ENCODE measurements at regions not wholly inside any gene's neighbourhood (a gene's known extent, or its start where the extent isn't known, plus 50 kb on each side); places are given as distances from the start of the nearest gene placed in this dataset.

DNA sequence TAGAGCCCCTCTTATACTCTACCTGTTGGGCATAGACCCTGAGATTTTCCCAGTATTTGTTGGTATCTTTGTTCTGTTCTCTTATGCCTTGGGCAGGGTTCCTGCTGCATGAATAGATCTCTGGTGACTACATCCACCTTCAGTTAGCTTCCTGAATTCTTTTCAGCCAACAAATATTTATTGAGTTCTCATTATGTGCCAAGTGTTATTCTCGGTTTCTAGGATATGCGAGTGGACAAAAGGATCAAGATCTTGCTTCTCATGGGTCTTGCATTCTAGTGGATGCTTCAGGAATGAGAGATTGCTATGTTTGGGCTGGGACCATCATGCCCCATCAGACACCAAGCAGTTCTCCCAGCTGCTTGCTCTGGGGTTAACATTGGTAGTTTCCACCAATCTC is 340.0 kb downstream of the METTL15 start:
- no peak for DNase-seq

DNA sequence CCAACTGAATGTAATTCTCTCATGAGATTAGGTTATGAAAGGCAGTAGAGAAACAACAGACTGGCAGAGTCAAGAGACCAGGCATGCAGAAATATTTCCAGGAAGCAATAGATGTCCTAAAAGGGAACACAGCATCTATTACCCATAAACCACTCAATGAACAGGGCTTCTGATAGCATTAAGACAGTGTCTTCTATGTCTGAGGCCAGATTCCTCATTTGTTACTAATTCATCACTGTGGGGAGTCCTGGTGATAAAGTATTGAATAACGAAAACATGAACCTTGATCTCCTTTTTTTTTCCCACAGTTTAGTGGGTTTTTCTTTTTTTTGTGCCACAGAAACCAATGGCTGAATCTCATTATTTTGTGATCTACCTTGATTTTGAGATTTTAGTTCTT is 339.0 kb downstream of the METTL15 start:
- no peak for DNase-seq

DNA sequence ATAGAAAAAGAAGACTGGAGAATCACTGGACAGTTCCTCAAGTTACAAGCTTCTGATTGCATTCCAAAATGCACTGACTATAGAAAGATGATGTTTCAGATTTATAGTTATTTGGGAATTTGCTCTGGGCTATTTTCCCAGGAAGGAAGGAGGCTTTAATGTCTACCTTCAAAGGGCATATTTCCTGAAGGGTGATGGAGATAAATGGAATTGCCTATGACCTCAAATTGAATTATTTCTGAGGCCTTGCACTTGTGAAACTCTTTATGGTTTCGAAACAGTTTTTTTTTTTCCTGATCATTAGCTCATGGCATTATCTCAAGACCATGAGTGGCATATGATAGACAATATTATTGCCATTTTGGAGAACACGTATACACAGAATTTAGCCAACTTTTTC is 333.9 kb downstream of the METTL15 start:
- DNase-seq: no peak

DNA sequence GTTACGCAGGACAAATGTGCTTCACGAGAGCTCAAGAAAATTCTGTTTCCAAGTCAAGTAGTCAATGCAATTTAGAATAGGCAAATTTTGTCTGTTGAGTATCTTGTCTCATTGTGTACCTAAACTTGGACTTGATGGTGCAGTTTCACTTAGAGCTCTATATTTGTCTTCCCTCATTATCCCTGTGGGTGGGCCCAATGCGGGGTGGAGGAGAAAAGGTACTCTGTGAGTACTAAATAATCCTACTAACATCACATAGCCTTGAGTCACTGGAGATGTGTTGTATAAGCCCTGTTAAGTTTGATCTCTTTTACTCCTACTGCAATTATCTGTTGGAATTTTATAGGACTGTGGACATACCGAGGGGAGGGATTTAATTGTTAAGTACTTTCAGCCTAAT is 331.2 kb downstream of the METTL15 start:
- DNase-seq: no peak

DNA sequence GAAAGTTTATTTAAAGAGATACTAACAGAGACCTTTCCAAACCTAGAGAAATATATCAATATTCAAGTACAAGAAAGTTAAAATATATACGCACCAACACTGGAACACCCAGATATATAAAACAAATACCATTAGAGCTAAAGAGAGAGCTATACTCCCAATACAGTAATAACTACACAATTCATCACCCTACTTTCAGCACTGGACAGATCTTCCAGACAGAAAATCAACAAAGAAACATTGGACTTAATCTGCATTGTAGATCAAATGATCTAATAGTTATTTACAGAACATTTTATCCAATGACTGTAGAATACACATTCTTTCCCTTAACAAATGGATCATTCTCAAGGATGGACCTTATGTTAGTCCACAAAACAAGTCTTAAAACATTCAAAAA is 311.9 kb downstream of the METTL15 start:
- no peak for DNase-seq

DNA sequence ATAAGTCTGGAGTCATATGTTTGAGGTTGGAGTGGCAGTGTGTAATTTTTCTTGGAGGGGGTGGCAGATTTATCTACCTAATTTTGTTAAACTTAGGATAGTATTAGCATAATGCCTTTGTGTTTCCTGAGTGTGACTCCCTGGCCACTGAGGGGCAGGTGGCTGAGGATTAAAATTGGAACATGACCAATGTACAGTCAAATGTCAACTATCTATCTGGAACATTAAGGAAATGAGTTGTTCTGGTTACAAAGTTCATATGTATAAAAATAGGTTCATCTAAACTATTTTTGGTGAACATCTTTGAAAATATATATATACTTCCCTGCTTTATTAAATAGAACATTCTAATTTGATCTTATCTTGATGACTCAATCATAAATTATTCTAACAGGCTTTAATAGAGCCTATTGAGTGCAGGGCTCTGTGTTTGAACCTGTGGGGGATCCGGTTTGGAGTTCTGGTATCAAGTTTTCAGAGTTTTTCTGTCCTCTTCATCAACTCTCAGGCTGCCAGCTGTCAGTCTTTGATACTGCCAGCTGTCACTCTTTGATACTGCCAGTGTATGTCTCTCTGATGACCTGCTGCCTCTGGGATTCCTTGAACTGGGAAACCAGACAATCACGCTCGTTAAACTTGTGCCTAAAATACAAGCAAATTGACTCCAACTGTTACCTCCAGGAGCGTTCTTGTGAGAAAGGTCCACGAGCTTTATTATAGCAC is 309.6 kb downstream of the METTL15 start:
- DNase-seq: no peak

DNA sequence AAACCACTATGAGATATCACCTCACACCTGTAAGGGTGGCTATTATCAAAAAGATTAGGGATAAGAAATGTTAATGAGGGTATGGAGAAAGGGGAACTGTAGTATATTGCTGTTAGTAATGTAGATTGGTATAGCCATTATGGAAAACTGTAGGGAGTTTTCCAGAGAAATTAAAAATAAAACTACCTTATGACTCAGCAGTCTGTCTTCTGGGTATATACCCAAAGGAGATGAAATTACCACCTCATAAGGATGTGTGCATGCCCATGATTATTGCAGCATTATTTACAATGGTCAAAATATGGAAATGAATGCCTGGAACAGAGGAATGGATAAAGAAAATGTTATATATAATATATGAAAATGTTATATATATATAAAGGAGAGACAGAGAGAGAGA is 303.8 kb downstream of the METTL15 start:
- no peak for DNase-seq

DNA sequence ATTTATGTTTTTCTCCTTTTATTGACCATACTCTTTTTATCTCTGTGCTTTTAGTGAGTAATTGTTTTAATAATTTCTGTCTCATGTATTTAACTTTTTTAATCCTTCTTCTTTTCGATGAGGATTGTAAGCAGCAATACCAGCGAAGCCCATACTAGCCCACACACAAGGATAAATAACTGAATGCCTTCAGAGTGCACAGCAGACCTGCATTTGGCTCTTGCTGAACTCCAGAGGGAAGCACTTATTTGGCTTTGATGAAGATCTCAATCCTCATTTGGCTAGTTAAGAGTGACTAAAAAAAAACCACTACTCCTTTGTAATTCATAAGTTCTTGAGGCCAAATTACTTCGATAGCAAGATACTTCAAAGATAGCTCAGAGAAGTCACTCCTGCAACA is 293.3 kb downstream of the METTL15 start:
- DNase-seq: no peak

DNA sequence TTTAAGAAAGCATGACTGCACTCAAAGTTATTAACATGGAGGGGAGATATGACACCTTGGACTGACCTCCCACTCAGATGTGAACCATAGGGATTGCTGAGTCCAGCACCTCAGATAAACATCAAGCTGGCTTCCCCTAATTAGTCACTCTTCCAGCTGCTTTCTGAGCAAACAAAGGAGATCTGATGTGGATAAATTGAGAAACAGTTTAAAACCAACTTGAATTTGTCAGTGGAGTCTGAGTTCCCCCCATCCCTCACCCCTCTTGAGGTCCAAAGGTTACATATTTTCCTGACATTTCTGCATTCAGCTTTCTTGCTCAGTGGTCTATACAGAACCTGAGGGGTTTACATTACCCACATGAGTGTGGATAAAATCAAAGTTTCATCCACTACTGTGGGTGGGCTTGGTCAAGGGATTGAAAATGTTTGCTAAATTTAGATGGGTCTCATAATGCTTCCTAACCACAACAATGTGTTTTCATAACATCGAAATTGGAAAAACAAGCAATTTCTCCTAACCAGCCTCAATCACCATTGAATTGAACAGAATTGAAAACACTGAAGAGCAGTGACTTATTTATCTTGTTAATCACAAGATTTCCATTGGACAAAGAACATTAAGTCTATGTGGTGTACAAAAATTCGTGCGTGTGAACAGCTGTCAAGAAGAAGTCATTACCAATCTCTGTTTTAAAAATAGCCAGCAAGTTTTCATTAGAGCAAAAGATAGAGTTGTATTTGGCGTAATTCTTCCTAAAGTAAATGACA is 292.3 kb downstream of the METTL15 start:
- no peak for DNase-seq

DNA sequence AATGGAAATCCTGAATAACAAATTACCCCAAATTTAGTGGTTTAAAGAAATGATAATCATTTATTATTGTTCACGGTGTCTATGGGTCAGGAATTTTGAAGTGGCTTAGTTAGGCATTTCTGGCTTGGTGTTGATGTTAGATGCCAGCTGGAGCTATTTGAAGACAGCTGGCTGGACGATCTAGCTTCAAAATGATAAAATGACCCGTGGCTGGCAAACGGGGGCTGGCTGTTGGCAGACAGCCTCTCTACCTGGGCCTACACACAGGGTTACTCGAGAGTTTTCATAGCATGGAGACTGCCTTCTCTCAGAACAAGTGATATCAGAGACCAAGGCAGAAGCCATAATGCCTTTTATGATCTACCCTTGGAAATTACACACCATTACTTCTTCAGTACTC is 285.2 kb downstream of the METTL15 start:
- DNase-seq: no peak

DNA sequence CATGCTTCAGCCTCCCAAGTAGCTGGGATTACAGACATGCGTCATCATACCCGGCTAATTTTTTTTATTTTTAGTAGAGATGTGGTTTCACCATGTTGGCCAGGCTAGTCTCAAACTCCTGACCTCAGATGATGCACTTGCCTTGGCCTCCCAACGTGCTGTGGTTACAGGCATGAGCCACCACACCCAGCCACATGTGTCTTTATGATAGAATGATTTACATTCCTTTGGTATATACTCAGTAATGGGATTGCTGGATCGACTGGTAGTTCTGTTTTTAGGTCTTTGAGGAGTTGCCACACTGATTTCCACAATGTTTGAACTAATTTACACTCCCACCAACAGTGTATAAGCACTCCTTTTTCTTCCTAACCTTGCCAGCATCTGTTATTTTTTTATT is 276.2 kb downstream of the METTL15 start:
- DNase-seq: no peak

DNA sequence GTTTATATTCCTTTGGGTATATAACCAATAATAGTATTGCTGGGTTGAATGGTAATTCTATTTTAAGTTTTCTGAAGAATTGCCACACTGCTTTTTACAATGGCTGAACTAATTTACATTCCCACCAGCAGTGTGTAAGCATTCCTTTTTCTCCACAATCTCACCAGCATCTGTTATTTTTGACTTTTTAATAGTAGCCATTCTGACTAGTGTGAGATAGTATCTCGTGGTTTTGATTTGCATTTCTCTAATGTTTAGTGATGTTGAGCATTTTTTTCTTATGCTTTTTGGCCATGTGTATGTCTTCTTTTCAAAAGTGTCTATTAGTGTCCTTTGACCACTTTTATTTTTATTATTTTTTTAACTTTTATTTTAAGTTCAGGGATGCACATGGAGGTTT is 275.3 kb downstream of the METTL15 start:
- no peak for DNase-seq
